Loucy (cell line): ENCODE measurements at regions not wholly inside any gene's neighbourhood (a gene's known extent, or its start where the extent isn't known, plus 50 kb on each side); places are given as distances from the start of the nearest gene placed in this dataset.

Experiments used
- H2AFZ ChIP-seq: fragments of 200-600 bp; sonication (generic); 2 replicates; pipeline ENCODE4 v1.6.0; 2016; ENCODE audit warnings: antibody characterized with exemption, mild to moderate bottlenecking, low read length, moderate library complexity
- H3F3A ChIP-seq: fragments of 200-600 bp; 2 replicates; pipeline ENCODE4 v1.6.0; 2016; ENCODE audit warnings: antibody characterized with exemption, low read depth, mild to moderate bottlenecking
- H3K27me3 ChIP-seq: fragments of 200-600 bp; sonication (generic); 2 replicates; pipeline ENCODE4 v1.6.1; 2014; ENCODE audit warnings: low read length, mild to moderate bottlenecking; ENCODE audit not compliant: insufficient read depth, poor library complexity, severe bottlenecking
- H3K36me3 ChIP-seq: fragments of 200-600 bp; sonication (generic); 2 replicates; pipeline ENCODE4 v1.6.1; 2016; ENCODE audit warnings: low read length; ENCODE audit not compliant: insufficient read depth
- H3K4me1 ChIP-seq: fragments of 200-600 bp; sonication (generic); 2 replicates; pipeline ENCODE4 v1.5.1; 2014; ENCODE audit warnings: low read length, mild to moderate bottlenecking; ENCODE audit not compliant: insufficient read depth, poor library complexity, severe bottlenecking
- H3K4me2 ChIP-seq: fragments of 200-600 bp; sonication (generic); 2 replicates; pipeline ENCODE4 v1.6.0; 2014; ENCODE audit warnings: antibody characterized with exemption, low read length, low read depth, mild to moderate bottlenecking; ENCODE audit not compliant: poor library complexity, severe bottlenecking
- H3K4me3 ChIP-seq: fragments of 200-600 bp; sonication (generic); 2 replicates; pipeline ENCODE4 v1.5.1; 2014; ENCODE audit warnings: low read length, mild to moderate bottlenecking, mixed read lengths; ENCODE audit not compliant: poor library complexity, severe bottlenecking
- H3K79me2 ChIP-seq: fragments of 200-600 bp; sonication (generic); 2 replicates; pipeline ENCODE4 v1.6.1; 2014; ENCODE audit warnings: low read length; ENCODE audit not compliant: insufficient read depth
- H3K9ac ChIP-seq: fragments of 200-600 bp; sonication (generic); 2 replicates; pipeline ENCODE4 v1.6.0; 2014; ENCODE audit warnings: mild to moderate bottlenecking, low read depth, low read length, moderate library complexity; ENCODE audit not compliant: poor library complexity, severe bottlenecking
- H3K9me2 ChIP-seq: fragments of 200-600 bp; sonication (generic); replicated peaks from 2 replicates; pipeline ENCODE4 v1.6.1; 2016; ENCODE audit warnings: low read depth, low read length, mixed read lengths
- H3K9me3 ChIP-seq: fragments of 200-600 bp; sonication (generic); 2 replicates; pipeline ENCODE4 v1.6.1; 2014; ENCODE audit warnings: mild to moderate bottlenecking, antibody characterized with exemption, low read length, low read depth; ENCODE audit not compliant: insufficient read depth
- H4K20me1 ChIP-seq: fragments of 200-600 bp; sonication (generic); 2 replicates; pipeline ENCODE4 v1.6.0; 2014; ENCODE audit warnings: antibody characterized with exemption, low read length, mild to moderate bottlenecking; ENCODE audit not compliant: insufficient read depth, poor library complexity, severe bottlenecking
- EZH2phosphoT487 ChIP-seq: fragments of 200-600 bp; IDR thresholded peaks from 2 replicates; pipeline ENCODE4 v1.6.1; 2018; ENCODE audit warnings: antibody characterized with exemption, mild to moderate bottlenecking, moderate library complexity, borderline replicate concordance
- TF ChIP-seq, protein P1 (sequence below): fragments of 200-600 bp; sonication (generic); conservative IDR thresholded peaks from 2 replicates; pipeline ENCODE4 v1.5.1; 2014; ENCODE audit warnings: mild to moderate bottlenecking, antibody characterized with exemption, low read length

GRCh38 chr16:13803974-13804373 is 116.0 kb upstream of the ERCC4 start:
- Histone ChIP-seq H3K4me1 (no peaks in the 10 kb centered on the region), H2AFZ (no peak overlapping the region), H3K27me3 (no peaks in the 10 kb centered on the region), H3K4me2 (no peak overlapping the region), H3K9me2 (no peaks in the 10 kb centered on the region), H3K36me3 (no peaks in the 10 kb centered on the region), H3K9me3 (no peaks in the 10 kb centered on the region), H3K79me2 (no peaks in the 10 kb centered on the region), H3K4me3 (no peak overlapping the region), H3F3A (no peaks in the 10 kb centered on the region), H3K9ac (no peak overlapping the region), H4K20me1 (no peaks in the 10 kb centered on the region)
- TF ChIP-seq, protein P1, sequence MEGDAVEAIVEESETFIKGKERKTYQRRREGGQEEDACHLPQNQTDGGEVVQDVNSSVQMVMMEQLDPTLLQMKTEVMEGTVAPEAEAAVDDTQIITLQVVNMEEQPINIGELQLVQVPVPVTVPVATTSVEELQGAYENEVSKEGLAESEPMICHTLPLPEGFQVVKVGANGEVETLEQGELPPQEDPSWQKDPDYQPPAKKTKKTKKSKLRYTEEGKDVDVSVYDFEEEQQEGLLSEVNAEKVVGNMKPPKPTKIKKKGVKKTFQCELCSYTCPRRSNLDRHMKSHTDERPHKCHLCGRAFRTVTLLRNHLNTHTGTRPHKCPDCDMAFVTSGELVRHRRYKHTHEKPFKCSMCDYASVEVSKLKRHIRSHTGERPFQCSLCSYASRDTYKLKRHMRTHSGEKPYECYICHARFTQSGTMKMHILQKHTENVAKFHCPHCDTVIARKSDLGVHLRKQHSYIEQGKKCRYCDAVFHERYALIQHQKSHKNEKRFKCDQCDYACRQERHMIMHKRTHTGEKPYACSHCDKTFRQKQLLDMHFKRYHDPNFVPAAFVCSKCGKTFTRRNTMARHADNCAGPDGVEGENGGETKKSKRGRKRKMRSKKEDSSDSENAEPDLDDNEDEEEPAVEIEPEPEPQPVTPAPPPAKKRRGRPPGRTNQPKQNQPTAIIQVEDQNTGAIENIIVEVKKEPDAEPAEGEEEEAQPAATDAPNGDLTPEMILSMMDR: no peak
- TF ChIP-seq EZH2phosphoT487: no peak

GRCh38 chr16:13805951-13806350 is 114.0 kb upstream of the ERCC4 start:
- no peaks in the 10 kb centered on the region for H3K4me1 ChIP-seq
- H3K36me3 ChIP-seq: no peaks in the 10 kb centered on the region
- no peak overlapping the region for H3K9ac ChIP-seq

DNA sequence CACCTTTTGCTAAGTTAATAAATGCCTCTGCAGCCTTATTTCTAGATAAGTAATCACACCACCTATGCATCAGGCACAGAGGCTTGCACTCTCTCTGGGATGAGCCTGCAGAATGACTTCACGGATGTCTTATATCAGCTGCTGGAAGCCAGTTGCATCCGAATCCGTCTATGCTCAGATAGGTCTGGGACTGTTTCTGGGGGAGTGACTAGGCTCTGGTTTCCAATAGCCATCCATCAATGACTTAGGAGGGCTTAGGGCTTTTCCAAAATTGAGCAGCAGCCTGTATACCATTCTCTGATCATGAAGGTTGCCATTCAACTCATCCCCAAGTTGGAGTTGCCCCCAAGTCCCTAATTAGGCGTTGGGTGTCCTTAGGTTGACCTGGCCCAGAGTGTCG is 113.3 kb upstream of the ERCC4 start:
- no peaks in the 10 kb centered on the region for H3F3A ChIP-seq
- H3K36me3 ChIP-seq: no peaks in the 10 kb centered on the region
- TF ChIP-seq, protein P1: no peak
- TF ChIP-seq EZH2phosphoT487: no peak

More at GRCh38 chr16:13805951-13806350, 114.0 kb upstream of the ERCC4 start:
- H2AFZ ChIP-seq: no peak overlapping the region
- no peaks in the 10 kb centered on the region for H4K20me1 ChIP-seq
- H3F3A ChIP-seq: no peaks in the 10 kb centered on the region
- H3K79me2 ChIP-seq: no peaks in the 10 kb centered on the region
- H3K4me3 ChIP-seq: no peak overlapping the region
- no peak overlapping the region for H3K4me2 ChIP-seq
- H3K27me3 ChIP-seq: no peaks in the 10 kb centered on the region
- H3K9me3 ChIP-seq: no peaks in the 10 kb centered on the region
- H3K9me2 ChIP-seq: no peaks in the 10 kb centered on the region
- TF ChIP-seq, protein P1: no peak
- TF ChIP-seq EZH2phosphoT487: no peak

More for the DNA sequence above, 113.3 kb upstream of the ERCC4 start:
- H4K20me1 ChIP-seq: no peaks in the 10 kb centered on the region
- no peaks in the 10 kb centered on the region for H3K79me2 ChIP-seq
- H3K9me3 ChIP-seq: no peaks in the 10 kb centered on the region
- H3K4me3 ChIP-seq: no peak overlapping the region
- no peaks in the 10 kb centered on the region for H3K27me3 ChIP-seq
- H3K4me2 ChIP-seq: no peak overlapping the region
- no peak overlapping the region for H2AFZ ChIP-seq
- H3K9me2 ChIP-seq: no peaks in the 10 kb centered on the region
- no peaks in the 10 kb centered on the region for H3K4me1 ChIP-seq
- no peak overlapping the region for H3K9ac ChIP-seq
